LHCN-M2 (cell line): ENCODE measurements at regions not wholly inside any gene's neighbourhood (a gene's known extent, or its start where the extent isn't known, plus 50 kb on each side); places are given as distances from the start of the nearest gene placed in this dataset.
"Not testable (repeated sequence)": the region's sequence is repeated elsewhere in the genome, so short reads cannot be mapped to it uniquely, and the experiment has no call there.

ENCODE experiments used
- DNase-seq: peaks from one replicate; pipeline ENCODE4 v3.0.0-alpha.2; 2012; ENCODE audit warnings: low read depth

DNA sequence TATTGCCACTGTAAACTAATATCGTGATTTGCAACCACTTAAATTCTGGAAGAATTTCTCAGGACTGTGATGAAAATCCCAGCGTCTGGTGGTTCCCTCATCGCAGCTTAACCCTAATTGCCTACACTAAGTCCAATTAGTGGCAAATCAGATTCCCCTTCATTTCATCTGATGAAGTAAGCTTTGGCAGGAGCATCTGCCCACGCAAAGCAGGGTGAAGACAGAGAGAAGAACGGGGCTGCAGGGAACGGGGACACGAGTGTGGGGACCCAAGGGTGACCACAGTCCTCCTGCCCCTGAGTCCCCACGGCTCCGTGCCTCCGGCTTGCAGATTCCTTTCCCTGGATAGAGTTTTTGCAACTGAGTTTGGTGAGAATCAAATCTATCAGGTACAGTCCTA, 159.5 kb downstream of the LY86 start:
- no peak for DNase-seq

GRCh38 chr6:6749702-6750491, 161.4 kb downstream of the LY86 start:
- DNase-seq = peak; percentile 82

- no peak for DNase-seq
Observed at GRCh38 chr6:6750594-6751265, 162.2 kb downstream of the LY86 start.

DNA sequence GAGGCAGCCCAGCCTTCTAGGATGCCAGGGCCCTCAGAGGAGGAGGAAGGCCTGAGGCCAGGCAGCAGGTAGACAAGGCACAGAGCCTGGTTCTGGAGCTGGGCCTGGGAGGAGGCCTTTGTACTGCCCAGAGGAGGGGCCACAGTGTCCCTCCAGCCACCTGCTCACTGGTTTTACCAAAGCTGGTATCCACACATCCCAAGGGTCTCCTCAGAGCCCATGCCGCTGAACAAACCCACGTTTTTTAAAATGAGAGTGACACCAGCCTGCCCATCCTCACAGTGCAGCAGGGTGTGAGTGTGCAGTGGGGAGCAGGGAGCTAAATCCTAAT, 162.7 kb downstream of the LY86 start:
- DNase-seq = no peak

- peak; percentile 33 for DNase-seq
Observed at GRCh38 chr6:6751619-6752023, 163.1 kb downstream of the LY86 start.

- DNase-seq = no peak
Observed at GRCh38 chr6:6752129-6752528, 163.6 kb downstream of the LY86 start.

GRCh38 chr6:6753301-6753700, 164.8 kb downstream of the LY86 start:
- no peak for DNase-seq

- DNase-seq = no peak
Observed at GRCh38 chr6:6756526-6756925, 168.0 kb downstream of the LY86 start.

DNA sequence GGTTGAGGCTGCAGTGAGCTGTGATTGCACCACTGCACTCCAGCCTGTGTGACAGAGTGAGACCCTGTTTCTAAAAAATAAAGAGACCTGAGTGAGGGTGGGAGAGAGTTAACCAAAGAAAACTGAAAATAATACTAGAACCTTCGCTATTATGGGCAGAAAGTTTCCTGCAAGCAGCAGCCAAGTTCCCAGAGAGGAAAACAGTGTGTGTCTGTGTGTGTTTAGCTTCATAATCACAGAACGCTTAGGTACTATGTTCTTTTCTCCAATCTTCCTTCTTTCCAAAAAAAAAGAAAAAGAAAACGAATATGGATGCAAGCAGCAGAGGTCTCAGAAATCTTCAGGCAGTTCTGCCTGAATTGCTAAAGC, 170.0 kb downstream of the LY86 start:
- no peak for DNase-seq

DNA sequence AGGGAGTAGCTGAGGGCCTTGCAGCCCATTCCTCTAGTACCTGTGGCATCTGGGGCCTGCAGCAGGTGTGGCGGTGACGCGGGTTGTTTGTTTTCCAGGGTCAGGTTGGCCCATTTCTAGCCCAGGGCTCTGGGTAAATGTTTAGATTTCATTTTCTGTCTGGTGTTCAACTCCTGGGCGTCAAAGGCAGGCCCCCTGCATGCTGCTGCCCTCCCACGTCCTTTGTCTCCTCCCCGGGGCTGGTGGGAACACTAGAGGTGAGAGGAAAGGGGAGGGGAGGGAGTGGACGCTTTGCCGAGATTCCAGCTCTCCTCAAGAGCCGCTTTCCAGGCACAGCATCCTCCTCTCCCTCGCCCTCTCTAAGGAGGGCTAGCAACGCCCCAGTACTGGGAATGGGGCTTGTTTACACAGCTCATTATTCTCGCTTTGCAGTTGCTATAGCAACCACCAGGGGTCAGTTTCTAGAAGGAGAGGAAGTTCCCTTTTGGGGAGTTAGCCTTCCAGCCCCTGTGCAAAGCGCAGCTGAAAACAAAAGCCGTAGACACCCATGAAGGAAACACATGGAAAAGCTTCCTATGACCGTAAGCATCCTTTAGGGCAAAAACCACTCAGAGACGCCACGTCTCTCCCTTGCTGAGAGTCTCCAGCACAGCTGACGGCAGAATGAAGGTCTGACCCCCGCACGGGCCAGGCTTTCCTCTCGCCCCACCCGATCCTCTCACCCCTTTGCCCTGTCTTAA, 170.6 kb downstream of the LY86 start:
- peak; percentile 30 for DNase-seq

GRCh38 chr6:6760002-6760401, 171.5 kb downstream of the LY86 start:
- no peak for DNase-seq

DNA sequence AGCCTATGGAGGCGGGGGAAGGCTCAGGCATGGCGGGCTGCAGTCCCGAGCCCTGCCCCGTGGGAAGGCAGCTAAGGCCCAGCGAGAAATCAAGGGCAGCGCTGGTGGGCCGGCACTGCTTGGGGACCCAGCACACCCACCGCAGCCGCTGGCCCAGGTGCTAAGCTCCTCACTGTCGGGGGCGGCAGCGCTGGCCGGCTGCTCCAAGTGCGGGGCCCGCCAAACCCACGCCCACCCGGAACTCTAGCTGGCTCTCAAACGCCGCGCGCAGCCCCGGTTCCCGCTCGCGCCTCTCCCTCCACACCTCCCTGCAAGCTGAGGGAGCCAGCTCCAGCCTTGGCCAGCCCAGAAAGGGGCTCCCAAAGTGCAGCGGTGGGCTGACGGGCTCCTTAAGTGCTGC, 174.0 kb downstream of the LY86 start:
- not testable (repeated sequence) for DNase-seq

DNA sequence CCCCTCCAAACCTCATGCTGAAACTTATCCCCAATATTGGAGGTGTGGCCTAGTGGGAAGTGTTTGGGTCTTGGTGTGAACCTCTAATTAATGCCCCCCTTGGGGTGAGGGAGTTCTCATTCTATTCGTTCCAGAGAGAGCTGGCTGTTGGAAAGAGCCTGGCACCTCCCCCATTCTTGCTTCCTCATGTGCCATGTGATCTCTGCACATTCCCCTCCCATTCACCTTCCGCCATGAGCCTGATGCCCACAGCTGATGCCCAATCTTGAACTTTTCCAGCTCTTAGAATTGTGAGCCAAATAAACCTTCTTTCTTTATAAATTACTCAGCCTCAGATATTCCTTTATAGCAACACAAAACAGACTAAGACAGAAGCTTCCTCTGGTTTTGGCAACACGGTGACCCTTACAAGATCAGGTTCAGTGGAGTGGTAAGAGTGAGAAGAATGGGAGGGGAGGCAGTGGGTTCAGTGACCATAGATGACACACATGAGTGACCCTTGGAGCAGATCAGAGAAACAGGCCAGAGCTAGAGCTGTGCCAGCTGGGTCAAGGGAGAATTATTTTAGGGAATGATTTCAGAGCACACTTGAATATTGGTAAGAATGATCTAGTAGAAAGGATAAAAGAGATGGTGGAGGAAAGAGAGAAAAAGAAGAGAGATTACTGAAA, 176.4 kb downstream of the LY86 start:
- no peak for DNase-seq

DNA sequence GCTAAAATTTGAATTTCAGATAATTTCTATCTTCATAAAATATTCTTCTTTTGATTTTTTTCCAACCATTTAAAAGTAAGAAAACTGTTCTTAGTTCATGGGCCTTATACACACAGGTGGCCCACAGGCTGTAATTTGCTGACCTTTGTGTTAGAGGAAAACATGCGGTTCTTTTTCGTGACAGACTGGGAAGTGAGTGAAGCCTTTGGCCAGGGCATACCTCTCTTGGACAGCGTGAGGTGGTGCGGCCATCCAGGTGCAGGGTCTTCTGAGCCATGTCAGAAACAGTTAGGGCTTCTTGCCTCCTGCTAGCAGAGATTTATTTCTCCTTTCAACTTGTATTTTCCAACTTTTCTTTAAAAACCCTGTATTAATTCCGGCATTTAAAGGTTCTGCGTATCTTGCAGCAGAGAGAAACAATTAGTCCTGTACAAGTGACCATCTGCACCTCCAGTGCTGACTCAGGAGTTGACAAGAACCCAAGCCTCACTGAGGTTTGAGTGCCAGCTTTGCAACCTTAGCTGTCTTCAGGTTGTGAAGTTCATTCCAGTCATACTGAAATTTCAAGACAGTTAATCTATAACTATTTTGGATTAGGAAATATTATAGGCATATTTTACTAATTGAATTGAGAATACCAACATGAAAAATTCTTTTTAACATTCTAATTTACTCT, 177.8 kb downstream of the LY86 start:
- DNase-seq = no peak

DNA sequence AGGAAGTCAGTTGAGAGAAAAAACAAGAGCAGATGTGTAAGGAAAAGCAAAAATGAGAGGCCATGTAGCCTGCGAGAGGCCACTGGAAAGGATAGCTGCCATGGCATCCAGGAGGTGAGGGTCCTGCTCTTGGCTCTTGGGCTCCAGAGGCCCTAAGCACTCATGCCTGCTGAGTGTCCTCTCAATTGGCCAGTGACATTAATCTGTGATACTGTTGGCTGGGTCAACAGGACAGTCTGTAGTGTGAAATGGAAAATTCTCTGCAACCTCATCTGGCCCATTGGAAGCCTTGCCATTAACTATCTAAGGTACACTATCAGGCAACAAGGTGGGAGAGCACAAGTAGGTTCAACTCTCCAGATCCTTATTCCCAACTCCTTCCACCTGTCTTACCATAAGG, 180.9 kb downstream of the LY86 start:
- DNase-seq = no peak

GRCh38 chr6:6771224-6771945, 182.9 kb downstream of the LY86 start:
- DNase-seq = no peak

- DNase-seq = no peak
Observed at GRCh38 chr6:6771964-6772363, 183.4 kb downstream of the LY86 start.

GRCh38 chr6:6772751-6773150, 184.2 kb downstream of the LY86 start:
- DNase-seq = no peak

GRCh38 chr6:6775074-6775473, 186.6 kb downstream of the LY86 start:
- no peak for DNase-seq

GRCh38 chr6:6780231-6780630, 191.7 kb downstream of the LY86 start:
- DNase-seq = no peak
